ENCODE measurements at regions not wholly inside any gene's neighbourhood (a gene's known extent, or its start where the extent isn't known, plus 50 kb on each side); places are given as distances from the start of the nearest gene placed in this dataset.

DNA sequence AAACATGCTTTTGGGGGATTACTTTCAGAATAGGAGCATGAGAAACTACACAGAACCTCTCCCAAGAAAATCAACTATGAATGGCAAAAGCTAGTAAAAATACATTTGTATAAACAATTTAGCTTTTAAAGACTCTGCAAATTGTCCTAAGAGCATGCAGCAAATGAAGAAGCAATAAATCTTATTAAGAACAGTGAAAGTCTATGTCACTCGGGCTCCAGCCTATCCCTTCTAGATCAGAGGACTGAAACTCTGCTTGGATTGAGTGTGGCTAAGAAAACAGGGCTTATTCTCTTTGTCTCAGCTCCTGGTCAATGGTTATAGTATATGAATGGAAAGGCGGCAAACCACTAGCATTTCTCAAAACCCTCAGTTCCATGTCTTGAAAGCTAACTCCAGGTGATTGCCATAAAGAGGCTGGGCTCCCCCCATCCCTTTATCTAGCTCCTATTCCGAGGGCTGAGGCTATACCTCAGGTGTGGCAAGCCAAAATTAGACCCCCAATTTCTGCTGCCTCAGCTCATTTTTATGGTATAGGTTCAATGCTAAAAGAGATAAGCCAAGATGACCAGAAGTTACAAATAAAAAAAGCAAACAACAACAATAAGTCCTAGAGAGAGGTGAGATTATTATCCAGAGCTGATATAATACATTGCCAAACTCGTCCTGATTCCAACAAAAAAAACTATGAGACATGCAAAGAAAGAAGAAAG lies 953.2 kb downstream of the SLITRK6 start:
- peaks cover 3% of the 10 kb centered on the region; the same call in 2 of the 3 replicates for H3K4me1 Mint-ChIP-seq
- no peaks in the 10 kb centered on the region for H3K36me3 ChIP-seq (ENCODE audit: insufficient read depth)
- peaks cover 10% of the 10 kb centered on the region; the same call in 2 of the 3 replicates for H3K9me3 Mint-ChIP-seq
- H2AFZ ChIP-seq, result peak overlapping the region; percentile 21; the same call in 1 of the 2 replicates
- DNase-seq (ENCODE audit: low spot score) (no peak), ATAC-seq (no peak)
- H4K20me1 ChIP-seq (replicated peaks; ENCODE audit: insufficient read depth), result no peaks in the 10 kb centered on the region
- no peaks in the 10 kb centered on the region for H3K79me2 ChIP-seq (replicated peaks; ENCODE audit: insufficient read depth)
- peaks cover 5% of the 10 kb centered on the region; the same call in 1 of the 3 replicates for H3K36me3 Mint-ChIP-seq (ENCODE audit: low read depth)
- H3K4me2 ChIP-seq, result no peak overlapping the region
- H3K9me2 ChIP-seq (ENCODE audit: insufficient read depth), result no peaks in the 10 kb centered on the region
- H3K27ac Mint-ChIP-seq, result no peak overlapping the region
- H3K27me3 ChIP-seq (ENCODE audit: insufficient read depth), result no peaks in the 10 kb centered on the region
- H3K27me3 Mint-ChIP-seq (ENCODE audit: insufficient read depth, low read depth, poor library complexity), result no peaks in the 10 kb centered on the region
- TF ChIP-seq POLR2AphosphoS5 (IDR thresholded peaks at IDR 0.05; ENCODE audit: low read depth), result no peak
- TF ChIP-seq ZNF462 (CRISPR knock-in tag; IDR thresholded peaks at IDR 0.05), result no peak
- no peak for TF ChIP-seq CREB1 (CRISPR knock-in tag; IDR thresholded peaks at IDR 0.05; ENCODE audit: low read depth)
- TF ChIP-seq EZH2 (IDR thresholded peaks at IDR 0.05; ENCODE audit: low read depth, unreplicated experiment), result no peak
- TF ChIP-seq JUNB (IDR thresholded peaks at IDR 0.05; ENCODE audit: unreplicated experiment), result no peak
- no peak for TF ChIP-seq ZNF114 (CRISPR knock-in tag; IDR thresholded peaks at IDR 0.05)
- no peaks in the 10 kb centered on the region for H3F3A ChIP-seq (replicated peaks; ENCODE audit: low read depth)
- no peak overlapping the region for H3K4me3 ChIP-seq
- no peak overlapping the region for H3K4me3 Mint-ChIP-seq
- no peak overlapping the region for H3K27ac ChIP-seq (ENCODE audit: low read depth)
- H3K4me1 ChIP-seq (ENCODE audit: insufficient read depth), result no peaks in the 10 kb centered on the region
